ENCODE measurements at regions not wholly inside any gene's neighbourhood (a gene's known extent, or its start where the extent isn't known, plus 50 kb on each side); places are given as distances from the start of the nearest gene placed in this dataset.

GRCh38 chr4:189835505-189835904 lies 105.2 kb upstream of the FRG1 start:
- TF ChIP-seq, protein P1, sequence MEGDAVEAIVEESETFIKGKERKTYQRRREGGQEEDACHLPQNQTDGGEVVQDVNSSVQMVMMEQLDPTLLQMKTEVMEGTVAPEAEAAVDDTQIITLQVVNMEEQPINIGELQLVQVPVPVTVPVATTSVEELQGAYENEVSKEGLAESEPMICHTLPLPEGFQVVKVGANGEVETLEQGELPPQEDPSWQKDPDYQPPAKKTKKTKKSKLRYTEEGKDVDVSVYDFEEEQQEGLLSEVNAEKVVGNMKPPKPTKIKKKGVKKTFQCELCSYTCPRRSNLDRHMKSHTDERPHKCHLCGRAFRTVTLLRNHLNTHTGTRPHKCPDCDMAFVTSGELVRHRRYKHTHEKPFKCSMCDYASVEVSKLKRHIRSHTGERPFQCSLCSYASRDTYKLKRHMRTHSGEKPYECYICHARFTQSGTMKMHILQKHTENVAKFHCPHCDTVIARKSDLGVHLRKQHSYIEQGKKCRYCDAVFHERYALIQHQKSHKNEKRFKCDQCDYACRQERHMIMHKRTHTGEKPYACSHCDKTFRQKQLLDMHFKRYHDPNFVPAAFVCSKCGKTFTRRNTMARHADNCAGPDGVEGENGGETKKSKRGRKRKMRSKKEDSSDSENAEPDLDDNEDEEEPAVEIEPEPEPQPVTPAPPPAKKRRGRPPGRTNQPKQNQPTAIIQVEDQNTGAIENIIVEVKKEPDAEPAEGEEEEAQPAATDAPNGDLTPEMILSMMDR (IDR thresholded peaks at IDR 0.05 in 8 of 11, conservative IDR thresholded peaks at IDR 0.05 in 3 of 11): no peak
- no peak for TF ChIP-seq POLR2A (IDR thresholded peaks at IDR 0.05)
- TF ChIP-seq POLR2AphosphoS5 (IDR thresholded peaks at IDR 0.05): no peak

Data from spleen (tissue), 7 donors.